ENCODE measurements at regions not wholly inside any gene's neighbourhood (a gene's known extent, or its start where the extent isn't known, plus 50 kb on each side); places are given as distances from the start of the nearest gene placed in this dataset.

DNA sequence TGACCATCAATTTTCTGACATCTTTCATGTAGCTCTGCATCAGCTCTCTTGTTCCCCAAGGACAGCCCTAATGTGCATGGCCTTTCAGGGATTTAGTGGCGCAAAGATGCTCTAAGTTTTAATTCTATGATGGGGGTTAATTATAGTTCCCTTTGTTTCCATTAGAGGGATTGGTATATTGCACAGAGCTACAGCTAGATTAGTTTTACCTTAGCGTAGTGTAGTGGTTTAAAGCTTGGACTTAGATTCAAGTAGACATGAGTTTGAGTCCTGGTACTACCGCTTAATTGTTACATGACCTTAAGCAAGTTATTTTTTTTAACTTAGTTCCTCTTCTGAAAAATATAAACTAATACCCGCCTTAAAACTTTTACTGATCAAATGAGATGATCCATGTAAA, 247.8 kb upstream of the KRR1 start:
- TF ChIP-seq REST (IDR thresholded peaks at IDR 0.05; ENCODE audit: insufficient read depth in 1 of 2, low read depth in 2 of 2, low read length in 2 of 2) (no peak), FOXP2 (optimal IDR thresholded peaks at IDR 0.05; ENCODE audit: borderline replicate concordance, extremely low read depth, extremely low read length, insufficient read depth) (no peak)

- no peak for TF ChIP-seq POLR2AphosphoS5 (IDR thresholded peaks at IDR 0.05; ENCODE audit: low read depth, low read length)
These were observed 245.4 kb upstream of the KRR1 start for GRCh38 chr12:75756771-75757170.

DNA sequence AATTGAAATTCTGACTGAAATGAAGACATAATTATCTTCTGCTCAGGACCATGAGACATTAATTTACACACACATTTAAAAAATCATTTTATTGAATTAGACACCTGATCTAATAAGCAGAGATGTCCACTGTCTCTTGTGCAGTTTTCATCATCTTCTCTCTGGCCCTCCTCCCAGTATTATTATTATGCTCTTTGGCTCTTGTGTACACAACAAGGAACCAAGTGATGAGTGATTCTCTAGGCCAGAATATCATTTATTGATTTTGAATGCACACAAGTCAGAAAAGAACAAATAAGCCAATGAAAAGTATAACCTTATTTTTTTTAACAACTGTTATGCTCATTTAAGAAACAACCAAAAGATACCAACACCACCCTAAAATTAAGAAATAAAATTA, 244.7 kb upstream of the KRR1 start:
- TF ChIP-seq REST (IDR thresholded peaks at IDR 0.05; ENCODE audit: insufficient read depth in 1 of 2, low read depth in 2 of 2, low read length in 2 of 2) (no peak), POLR2AphosphoS5 (IDR thresholded peaks at IDR 0.05; ENCODE audit: low read depth, low read length) (no peak), SIN3A (IDR thresholded peaks at IDR 0.05; ENCODE audit: borderline replicate concordance, insufficient read depth, low read length) (no peak), FOXP2 (optimal IDR thresholded peaks at IDR 0.05; ENCODE audit: borderline replicate concordance, extremely low read depth, extremely low read length, insufficient read depth) (no peak), TAF1 (IDR thresholded peaks at IDR 0.05; ENCODE audit: borderline replicate concordance, insufficient read depth, low read length) (no peak)

DNA sequence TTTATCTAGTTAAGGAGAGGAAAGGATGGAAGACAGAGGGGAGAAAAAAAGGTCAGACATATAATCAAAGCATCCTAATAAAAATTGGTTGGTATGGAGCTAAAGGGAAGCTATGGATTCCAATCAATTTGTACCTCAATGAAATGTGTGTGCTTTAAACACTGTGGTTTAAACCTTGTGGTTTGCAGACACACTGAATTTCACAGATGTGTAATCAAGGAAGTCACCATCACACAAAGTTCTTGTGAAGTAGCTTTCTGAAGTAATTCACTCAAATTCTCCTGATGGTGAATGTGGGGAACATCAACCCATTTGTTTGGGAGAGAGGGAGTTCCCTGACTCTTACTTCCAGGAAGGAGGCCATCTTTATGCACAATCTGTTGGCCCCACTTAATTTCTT, 243.3 kb upstream of the KRR1 start:
- no peak for TF ChIP-seq FOXP2 (optimal IDR thresholded peaks at IDR 0.05; ENCODE audit: borderline replicate concordance, extremely low read depth, extremely low read length, insufficient read depth)
- no peak for TF ChIP-seq POLR2AphosphoS5 (IDR thresholded peaks at IDR 0.05; ENCODE audit: low read depth, low read length)
- no peak for TF ChIP-seq TAF1 (IDR thresholded peaks at IDR 0.05; ENCODE audit: borderline replicate concordance, insufficient read depth, low read length)
- TF ChIP-seq SIN3A (IDR thresholded peaks at IDR 0.05; ENCODE audit: borderline replicate concordance, insufficient read depth, low read length): no peak
- TF ChIP-seq REST (IDR thresholded peaks at IDR 0.05; ENCODE audit: insufficient read depth in 1 of 2, low read depth in 2 of 2, low read length in 2 of 2): no peak

GRCh38 chr12:75754141-75754540, 242.7 kb upstream of the KRR1 start:
- TF ChIP-seq POLR2AphosphoS5 (IDR thresholded peaks at IDR 0.05; ENCODE audit: low read depth, low read length): no peak
- no peak for TF ChIP-seq REST (IDR thresholded peaks at IDR 0.05; ENCODE audit: insufficient read depth in 1 of 2, low read depth in 2 of 2, low read length in 2 of 2)
- TF ChIP-seq TAF1 (IDR thresholded peaks at IDR 0.05; ENCODE audit: borderline replicate concordance, insufficient read depth, low read length): no peak
- no peak for TF ChIP-seq FOXP2 (optimal IDR thresholded peaks at IDR 0.05; ENCODE audit: borderline replicate concordance, extremely low read depth, extremely low read length, insufficient read depth)
- TF ChIP-seq SIN3A (IDR thresholded peaks at IDR 0.05; ENCODE audit: borderline replicate concordance, insufficient read depth, low read length): no peak

All from PFSK-1 (cell line).